ENCODE measurements at regions not wholly inside any gene's neighbourhood (a gene's known extent, or its start where the extent isn't known, plus 50 kb on each side); places are given as distances from the start of the nearest gene placed in this dataset. TPM values are rescaled to one million over a fixed set of nuclear protein-coding genes. Genes with fewer than 3 reads are reported as not detected.

Small RNAs in the stretch of these regions (small RNA-seq; reads per million reads assigned to genes)
- not detected for gene RN7SL554P

All from fibroblast of villous mesenchyme (primary cell).